SK-N-SH treated with all-trans-retinoic acid at 6 μM for 48 hours (cell line): ENCODE measurements at regions not wholly inside any gene's neighbourhood (a gene's known extent, or its start where the extent isn't known, plus 50 kb on each side); places are given as distances from the start of the nearest gene placed in this dataset.

Experiments
- BACH2 ChIP-seq: fragments of 250-450 bp; sonication (Bioruptor Pico); IDR thresholded peaks from 2 replicates; pipeline ENCODE4 v1.9.0; 2021; ENCODE audit warnings: mild to moderate bottlenecking, borderline replicate concordance
- CSDC2 ChIP-seq: fragments of 250-450 bp; sonication (Bioruptor Pico); IDR thresholded peaks from 2 replicates; pipeline ENCODE4 v1.5.0; 2020; ENCODE audit warnings: mild to moderate bottlenecking, moderate library complexity
- ISL1 ChIP-seq: fragments of 250-450 bp; sonication (Bioruptor Pico); IDR thresholded peaks from 2 replicates; pipeline ENCODE4 v2.1.2; 2022; ENCODE audit warnings: mild to moderate bottlenecking, moderate library complexity
- POU6F1 ChIP-seq: fragments of 250-450 bp; sonication (Bioruptor Pico); IDR thresholded peaks from 2 replicates; pipeline ENCODE4 v1.8.0; 2021; ENCODE audit warnings: low read depth, mild to moderate bottlenecking, moderate library complexity, borderline replicate concordance
- SNAI2 ChIP-seq: fragments of 250-450 bp; sonication (Bioruptor Pico); IDR thresholded peaks from 2 replicates; pipeline ENCODE4 v1.5.0; 2020; ENCODE audit warnings: mild to moderate bottlenecking, moderate library complexity
- TOX ChIP-seq: fragments of 250-450 bp; sonication (Bioruptor Pico); IDR thresholded peaks from 2 replicates; pipeline ENCODE4 v1.8.0; 2021; ENCODE audit warnings: mild to moderate bottlenecking, moderate library complexity, borderline replicate concordance
- TSHZ2 ChIP-seq: fragments of 250-450 bp; sonication (Bioruptor Pico); IDR thresholded peaks from 2 replicates; pipeline ENCODE4 v1.5.0; 2020; ENCODE audit warnings: mild to moderate bottlenecking, moderate library complexity
- ZNF70 ChIP-seq: fragments of 450-650 bp; formaldehyde crosslinking; IDR thresholded peaks from 2 replicates; pipeline ENCODE4 v1.5.0; 2020; ENCODE audit warnings: mild to moderate bottlenecking, moderate library complexity
- ZNF8 ChIP-seq: fragments of 450-650 bp; formaldehyde crosslinking; IDR thresholded peaks from 2 replicates; pipeline ENCODE4 v1.5.0; 2020; ENCODE audit warnings: mild to moderate bottlenecking, moderate library complexity
- TF ChIP-seq, protein P1 (sequence below): fragments of 250-450 bp; sonication (Bioruptor Pico); IDR thresholded peaks from 2 replicates; pipeline ENCODE4 v1.5.1; 2020; ENCODE audit warnings: low read depth, mild to moderate bottlenecking, moderate library complexity
- TF ChIP-seq, protein P2 (sequence below): fragments of 250-450 bp; sonication (Bioruptor Pico); IDR thresholded peaks from 2 replicates; pipeline ENCODE4 v1.8.0; 2020; ENCODE audit warnings: mild to moderate bottlenecking, moderate library complexity, borderline replicate concordance

DNA sequence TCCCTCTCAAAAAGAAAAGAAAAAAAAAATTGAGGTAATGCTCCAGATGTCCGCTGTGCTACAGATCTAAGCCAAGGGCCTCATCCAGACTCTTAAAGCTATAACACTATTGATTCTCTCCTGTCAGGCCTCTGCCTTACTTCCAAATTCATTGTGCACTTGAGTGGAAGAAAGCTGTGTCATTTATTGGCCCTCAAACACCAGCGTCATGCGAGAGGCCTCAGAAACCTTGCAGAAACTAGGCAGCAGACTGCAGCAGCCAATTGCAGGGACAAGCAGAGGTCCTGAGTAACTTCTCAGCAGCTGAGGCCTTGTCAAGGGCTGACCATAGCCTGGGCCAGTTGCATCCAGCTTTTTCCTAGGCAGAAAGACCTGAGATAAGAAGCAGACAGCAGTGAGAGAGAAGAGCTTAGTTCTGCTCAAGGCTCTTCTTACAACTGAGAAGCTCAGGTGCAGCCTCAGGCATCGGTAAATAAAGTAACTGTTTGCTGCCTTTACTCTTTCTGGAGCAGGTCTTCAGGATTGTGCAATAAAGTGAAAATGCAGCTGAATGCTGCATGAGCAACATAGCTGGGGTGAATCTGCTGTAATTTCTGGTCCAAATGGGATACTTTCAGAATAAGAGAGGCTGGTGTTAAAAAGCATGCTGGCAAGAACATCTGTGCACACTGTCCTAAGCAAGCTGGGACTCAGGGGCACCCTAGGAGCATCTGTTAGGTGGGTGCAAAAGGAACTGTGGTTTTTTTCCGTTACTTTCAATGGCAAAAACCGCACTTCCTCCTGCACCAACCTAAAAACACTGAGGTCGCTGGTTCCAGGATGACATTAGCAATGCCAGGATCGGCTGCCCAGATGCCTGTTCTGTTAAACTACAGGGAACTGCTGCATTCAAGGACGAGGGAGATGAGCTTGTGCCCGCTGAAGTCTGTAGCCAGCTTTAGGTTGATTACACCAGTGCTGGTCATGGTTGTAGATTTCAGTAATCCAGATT is 181.8 kb upstream of the PFKP start:
- TF ChIP-seq TOX (CRISPR knock-in tag) (no peak), ZNF70 (CRISPR knock-in tag) (no peak), BACH2 (no peak), TSHZ2 (CRISPR knock-in tag) (no peak), POU6F1 (no peak), ZNF8 (CRISPR knock-in tag) (no peak), SNAI2 (CRISPR knock-in tag) (no peak), ISL1 (CRISPR knock-in tag) (no peak), CSDC2 (CRISPR knock-in tag) (no peak)
- TF ChIP-seq, protein P1, sequence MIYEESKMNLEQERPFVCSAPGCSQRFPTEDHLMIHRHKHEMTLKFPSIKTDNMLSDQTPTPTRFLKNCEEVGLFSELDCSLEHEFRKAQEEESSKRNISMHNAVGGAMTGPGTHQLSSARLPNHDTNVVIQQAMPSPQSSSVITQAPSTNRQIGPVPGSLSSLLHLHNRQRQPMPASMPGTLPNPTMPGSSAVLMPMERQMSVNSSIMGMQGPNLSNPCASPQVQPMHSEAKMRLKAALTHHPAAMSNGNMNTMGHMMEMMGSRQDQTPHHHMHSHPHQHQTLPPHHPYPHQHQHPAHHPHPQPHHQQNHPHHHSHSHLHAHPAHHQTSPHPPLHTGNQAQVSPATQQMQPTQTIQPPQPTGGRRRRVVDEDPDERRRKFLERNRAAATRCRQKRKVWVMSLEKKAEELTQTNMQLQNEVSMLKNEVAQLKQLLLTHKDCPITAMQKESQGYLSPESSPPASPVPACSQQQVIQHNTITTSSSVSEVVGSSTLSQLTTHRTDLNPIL (CRISPR knock-in tag), result no peak
- TF ChIP-seq, protein P2, sequence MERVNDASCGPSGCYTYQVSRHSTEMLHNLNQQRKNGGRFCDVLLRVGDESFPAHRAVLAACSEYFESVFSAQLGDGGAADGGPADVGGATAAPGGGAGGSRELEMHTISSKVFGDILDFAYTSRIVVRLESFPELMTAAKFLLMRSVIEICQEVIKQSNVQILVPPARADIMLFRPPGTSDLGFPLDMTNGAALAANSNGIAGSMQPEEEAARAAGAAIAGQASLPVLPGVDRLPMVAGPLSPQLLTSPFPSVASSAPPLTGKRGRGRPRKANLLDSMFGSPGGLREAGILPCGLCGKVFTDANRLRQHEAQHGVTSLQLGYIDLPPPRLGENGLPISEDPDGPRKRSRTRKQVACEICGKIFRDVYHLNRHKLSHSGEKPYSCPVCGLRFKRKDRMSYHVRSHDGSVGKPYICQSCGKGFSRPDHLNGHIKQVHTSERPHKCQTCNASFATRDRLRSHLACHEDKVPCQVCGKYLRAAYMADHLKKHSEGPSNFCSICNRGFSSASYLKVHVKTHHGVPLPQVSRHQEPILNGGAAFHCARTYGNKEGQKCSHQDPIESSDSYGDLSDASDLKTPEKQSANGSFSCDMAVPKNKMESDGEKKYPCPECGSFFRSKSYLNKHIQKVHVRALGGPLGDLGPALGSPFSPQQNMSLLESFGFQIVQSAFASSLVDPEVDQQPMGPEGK (CRISPR knock-in tag), result no peak
